HG03457 (cell line): ENCODE measurements at regions not wholly inside any gene's neighbourhood (a gene's known extent, or its start where the extent isn't known, plus 50 kb on each side); places are given as distances from the start of the nearest gene placed in this dataset.

Experiments used
- ATAC-seq: cut with Tn5 transposase; IDR thresholded peaks from one replicate; pipeline ENCODE4 v1.9.1; 2021; ENCODE audit warnings: moderate number of reproducible peaks; ENCODE audit not compliant: unreplicated experiment

DNA sequence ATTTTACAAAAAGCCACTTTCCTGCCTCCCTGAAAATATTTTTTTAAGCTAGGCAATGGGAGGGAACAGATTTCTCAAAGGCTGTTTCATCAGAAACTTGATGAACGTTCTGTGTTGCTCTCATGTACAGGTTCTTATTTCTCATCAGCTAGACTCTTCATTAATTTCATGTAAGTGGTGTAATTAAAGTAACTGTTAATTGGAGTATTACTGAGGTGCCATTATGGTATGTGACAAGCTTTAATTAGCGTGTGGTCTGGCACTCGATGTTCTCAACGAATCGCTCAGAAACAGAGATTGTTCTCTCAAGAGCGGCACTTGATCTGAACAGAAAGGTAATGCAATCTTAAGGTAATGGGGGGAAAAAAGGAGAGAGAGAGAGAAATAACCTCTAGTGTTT lies 81.9 kb upstream of the MYCN start:
- no peak for ATAC-seq

DNA sequence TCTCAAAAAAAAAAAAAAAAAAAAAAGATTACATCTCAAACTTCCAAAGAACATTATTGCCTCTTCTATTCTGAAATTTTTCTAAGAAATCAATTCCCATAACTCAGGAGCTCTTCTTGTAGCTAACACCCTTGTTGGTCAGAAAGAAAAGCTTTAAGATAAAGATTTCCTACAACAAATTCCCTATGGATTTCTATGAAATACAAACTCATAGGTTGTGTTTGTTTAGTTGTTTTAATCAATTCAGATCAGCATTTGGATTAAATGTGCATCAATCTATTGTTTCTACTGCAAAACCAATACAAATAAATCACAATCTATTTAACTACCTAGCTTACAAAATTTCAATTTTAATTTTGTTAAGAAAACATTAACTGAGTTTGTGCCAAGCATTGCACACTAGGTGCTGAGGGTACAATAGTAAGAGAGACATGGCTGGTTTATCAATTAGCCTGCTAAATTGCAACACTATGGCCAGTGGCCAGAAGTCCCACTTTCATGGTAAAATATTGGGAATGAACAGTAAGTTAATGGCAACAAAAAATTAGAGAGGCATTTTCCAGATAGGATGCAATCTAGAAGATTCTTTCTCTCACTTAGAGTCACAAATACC lies 80.2 kb upstream of the MYCN start:
- no peak for ATAC-seq

DNA sequence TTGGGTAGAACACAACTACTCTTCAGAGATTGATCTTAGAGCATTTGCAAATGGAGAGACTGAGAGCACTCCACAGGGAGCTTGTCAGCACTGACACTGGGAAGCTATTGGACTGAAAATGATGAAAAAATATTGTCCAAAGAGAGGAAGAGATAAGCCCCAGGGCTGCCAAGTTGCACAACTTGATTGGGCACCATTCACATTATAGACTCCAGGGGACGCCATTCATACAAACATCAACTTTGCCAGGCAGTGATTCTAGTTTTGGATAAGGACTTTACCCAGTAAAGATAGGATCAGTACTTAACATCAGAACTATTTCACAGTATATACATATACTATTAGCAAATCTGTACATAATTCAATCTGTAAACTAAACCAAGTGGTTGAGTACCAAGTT lies 79.6 kb upstream of the MYCN start:
- ATAC-seq = no peak

DNA sequence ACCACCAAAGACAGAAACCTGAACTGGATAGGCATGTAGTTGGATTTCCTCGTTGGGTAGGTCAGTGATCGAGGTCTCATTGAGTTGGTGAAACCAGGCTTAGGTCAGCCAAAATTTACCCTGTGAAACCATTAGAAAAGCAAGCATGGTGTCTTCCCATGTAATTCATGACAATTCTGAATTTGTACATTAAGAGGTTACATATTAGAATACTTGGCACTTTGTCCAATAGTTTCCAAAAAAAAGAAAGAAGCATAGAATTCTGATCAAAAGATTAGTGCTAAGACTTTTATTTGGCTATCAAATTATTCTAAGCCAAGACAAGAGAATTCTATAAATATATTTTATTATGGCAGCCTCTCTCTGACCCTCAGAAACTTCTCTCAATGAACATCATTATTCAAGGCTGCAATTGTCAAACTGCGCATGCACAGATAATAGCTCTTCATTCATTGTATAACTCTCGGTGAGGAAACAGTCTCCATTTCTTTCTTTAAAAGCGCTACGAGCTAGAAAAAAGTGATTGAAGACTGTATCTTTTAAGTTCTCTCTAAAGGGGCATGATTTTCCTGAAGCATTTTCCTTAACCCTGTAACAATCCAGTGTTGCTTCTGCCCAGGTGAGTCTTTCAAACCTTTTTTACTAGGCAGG lies 79.1 kb upstream of the MYCN start:
- ATAC-seq = no peak

DNA sequence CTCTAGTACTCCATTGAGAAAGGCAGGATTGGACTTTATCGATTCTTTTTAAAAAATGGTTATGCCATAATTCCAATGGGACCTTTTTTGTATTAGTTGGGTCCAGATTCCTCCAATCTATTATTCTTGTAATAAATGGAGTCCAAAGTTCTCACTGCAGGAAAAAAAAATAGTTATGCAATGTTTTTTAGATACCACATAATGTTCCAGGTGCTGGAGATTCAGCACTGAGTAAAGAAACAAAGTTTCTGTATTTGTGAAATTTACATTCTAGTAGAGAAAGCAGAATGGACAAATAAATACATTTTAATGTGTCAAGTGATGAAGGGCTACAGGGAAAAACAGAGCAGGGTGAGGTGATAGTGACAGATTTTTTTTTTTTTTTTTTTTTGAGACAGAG lies 78.5 kb upstream of the MYCN start:
- no peak for ATAC-seq

DNA sequence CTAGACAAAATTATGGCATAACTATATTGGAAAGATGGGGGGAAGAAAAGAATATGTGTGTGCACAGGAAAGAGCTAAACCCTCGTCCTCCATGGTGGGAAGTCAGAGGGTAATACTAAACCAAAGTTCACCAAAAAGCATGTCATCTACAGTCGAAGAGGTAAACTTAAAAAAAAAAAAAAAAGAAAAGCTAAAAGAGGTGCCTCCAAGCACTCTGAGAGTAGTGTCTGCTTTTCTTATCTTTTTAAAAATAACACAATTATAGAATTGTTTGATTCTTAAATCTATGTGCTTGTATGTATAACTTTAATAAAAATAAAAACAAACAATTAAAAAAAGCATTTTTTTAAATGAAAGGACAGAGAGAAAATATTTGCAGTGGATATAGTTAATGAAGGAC lies 77.3 kb upstream of the MYCN start:
- no peak for ATAC-seq

DNA sequence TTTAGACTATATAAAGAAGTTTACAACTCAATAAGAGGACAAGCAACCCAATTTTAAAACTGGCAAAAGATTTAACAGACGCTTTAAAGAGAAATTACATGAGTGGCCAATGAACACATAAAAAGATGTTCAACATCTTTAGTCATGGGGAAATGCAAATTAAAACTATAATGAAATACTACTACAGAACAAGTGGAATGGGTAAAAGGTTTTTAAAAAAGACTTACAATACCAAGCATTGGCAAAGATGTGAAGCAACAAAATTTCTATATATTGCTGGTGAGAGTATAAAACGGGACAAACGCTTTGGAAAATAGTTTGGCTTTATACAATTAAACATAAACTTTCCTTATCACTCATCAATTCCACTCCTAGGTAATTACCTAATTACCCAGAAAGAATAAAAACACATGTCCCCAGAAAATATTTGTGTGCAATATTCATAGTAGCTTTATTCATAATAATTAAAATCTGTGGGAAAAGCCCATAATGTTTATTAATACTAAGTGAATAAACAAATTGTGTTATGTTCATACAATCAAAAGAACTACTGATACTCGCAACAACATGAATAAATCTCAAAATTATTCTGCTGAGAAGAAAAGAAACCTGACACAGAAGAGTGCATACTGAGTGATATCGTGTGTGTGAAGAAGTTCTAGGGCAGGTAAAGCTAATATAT lies 76.7 kb upstream of the MYCN start:
- no peak for ATAC-seq

DNA sequence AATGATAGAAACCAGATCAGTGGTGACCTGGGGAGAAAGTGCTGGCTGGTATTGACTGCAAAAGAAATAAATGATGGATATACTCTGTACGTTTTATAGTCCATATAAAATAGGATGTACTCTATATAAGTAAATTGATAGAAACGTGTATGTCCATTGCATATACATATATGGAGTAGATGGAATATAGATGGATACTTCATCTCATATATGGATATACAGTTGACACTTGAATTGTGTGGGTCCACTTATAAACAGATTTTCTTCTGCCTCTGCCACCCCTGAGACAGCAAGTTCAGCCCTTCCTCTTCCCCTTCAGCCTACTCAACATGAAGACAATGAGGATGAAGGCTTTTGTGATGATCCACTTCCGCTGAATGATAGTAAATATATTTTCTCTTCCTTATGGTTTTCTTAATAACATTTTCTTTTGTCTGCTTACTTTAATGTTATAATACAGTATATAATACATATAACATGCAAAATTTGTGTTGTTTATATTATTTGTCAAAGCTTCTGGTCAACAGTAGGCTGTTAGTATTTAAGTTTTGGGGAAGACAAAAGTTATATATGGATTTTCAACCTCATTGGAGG lies 76.1 kb upstream of the MYCN start:
- ATAC-seq = no peak

DNA sequence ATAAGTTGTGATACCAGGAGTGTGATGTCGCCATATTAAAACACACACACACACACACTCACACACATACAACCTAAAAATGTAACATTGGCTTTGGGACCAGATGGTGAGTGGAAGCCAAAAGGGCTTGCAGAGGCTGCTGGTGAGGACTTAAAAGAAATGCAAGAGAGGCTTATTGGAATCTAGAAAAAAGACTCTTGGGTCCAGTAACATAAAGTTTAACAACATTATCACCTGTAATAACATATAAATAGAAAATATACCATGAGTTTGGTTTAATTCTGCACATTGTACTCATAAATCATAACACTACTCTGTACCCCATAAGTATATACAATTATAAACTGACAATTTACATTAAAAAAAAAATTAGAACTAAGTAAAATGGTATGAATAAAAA lies 74.4 kb upstream of the MYCN start:
- no peak for ATAC-seq

DNA sequence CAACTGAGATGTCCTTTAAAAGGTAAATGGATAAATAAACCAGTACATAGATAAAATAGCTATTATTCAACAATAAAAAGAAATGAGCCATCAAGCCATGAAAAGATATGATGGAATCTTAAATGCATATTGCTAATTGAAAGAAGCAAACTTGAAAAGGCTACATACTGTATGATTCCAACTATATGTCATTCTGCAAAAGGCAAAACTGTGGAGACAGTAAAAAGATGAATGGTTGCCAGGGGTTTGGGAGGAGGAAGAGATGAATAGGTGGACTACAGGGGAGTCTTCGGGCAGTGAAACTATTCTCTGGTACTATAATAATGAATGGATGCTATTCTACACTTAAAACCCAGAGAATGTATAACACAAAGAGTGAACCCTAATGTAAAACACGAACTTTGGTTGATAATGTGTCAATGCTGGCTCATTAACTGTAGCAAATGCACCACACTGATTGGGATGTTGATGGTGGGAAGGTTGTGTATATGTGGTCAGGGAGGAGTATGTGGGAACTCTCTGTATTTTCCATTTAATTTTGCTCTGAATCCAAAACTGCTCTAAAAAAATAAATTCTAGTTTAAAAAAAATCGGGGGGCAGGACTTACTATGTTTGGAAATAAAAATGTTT lies 73.7 kb upstream of the MYCN start:
- ATAC-seq = no peak

DNA sequence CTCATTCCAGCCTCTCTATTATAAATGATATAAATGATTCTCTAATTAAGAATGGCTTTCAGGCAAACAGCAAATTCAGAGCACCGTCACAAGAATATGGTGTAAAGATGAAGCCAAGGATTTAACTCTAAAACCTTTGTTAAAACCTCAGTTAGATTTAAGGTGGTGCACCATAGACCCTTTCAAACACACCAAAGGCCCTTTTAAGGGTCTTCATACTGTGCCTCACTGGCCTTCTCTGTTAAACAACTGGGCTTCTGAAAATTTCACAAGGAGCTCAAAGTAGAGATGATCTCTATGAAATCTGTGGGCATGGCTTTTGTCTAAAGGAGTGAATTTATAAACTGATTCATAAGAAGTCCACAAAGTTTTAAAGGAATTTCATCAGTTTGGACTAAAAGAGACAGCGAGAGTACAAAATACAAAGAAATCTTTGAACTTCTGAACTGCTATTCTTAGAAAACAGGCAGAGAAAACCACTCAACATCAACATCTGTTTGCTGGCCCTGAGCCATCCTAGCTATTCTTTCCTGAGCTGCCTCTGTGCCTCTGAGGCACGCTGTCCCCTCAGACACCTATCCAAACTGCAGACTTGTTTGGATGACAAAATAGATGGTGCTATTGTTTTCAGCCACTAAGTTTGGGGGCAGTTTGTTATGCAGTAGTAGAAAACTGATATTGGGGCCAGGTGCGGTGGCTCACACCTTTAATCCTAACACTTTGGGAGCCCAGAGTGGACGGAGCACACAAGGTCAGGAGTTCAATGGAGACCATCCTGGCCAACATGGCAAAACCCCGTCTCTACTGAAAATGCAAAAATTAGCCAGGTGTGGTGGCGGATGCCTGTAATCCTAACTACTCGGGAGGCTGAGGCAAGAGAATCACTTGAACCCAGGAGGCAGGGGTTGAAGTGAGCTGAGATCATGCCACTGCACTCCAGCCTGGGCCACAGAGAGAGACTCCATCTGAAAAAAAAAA lies 72.9 kb upstream of the MYCN start:
- no peak for ATAC-seq

DNA sequence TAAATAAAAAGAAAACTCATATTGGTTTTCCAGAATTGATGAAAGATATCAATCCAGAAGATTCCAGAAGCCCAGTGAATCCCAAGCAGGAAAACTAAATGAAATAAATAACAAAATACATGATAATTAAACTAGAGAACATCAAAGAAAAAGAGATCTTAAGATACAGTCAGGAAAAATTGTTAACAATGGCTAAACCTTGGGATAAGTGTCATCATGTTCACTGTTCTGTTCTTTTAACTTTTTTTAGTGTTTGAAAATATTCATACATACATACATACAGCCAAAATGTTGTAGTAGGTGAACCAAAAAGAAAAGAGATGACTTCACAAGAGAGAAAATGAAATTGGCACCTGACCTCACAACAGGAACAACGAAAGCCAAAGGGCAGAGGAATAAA lies 72.2 kb upstream of the MYCN start:
- no peak for ATAC-seq

DNA sequence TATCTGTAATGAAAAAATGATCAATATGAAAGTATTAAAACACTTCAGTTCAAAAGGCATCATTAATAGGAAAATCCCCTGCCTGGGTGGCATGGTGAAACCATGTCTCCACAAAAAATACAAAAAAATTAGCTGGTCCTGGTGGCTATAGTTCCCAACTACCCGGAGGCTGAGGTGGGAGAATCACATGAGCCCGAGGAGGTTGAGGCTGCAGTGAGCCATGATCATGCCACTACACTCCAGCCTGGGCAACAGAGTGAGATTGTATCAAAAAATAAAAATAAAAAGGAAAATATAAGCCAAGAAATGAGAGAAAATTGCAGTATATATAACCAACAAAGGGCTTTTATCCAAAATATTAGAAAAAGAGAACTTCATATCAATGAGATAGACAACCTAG lies 71.6 kb upstream of the MYCN start:
- ATAC-seq = no peak

DNA sequence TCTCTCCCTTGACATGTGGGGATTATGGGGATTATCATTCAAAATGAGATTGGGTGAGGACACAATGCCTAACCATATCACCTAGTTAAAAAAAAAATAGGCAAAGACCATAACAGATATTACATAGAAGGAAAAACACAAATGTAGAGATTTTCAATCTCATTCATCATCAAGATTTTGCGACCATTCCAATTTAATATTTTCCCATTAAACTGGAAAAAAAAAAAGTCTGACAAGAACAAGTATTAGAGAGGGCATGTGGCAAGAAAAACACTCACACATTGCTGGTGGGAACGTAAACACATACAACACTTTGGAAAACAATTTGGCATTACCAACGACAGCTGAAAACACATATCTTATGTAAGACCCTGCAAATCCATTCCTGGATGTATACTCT lies 71.0 kb upstream of the MYCN start:
- ATAC-seq = no peak

DNA sequence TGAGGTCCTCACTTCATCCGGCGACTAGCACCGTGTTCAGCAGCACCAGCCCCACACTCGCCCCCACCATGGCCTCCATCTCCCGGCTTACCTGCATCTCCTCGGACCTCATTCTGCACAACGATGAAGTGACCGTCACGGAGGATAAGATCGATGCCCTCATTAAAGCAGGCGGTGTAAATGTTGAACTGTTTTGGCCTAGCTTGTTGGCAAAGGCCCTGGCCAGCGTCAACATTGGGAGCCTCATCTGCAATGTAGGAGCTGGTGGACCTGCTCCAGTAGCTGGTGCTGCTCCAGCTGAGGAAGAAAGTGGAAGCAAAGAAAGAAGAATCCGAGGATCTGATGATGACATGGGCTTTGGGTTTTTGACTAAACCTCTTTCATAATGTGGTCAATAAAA lies 70.5 kb upstream of the MYCN start:
- no peak for ATAC-seq

DNA sequence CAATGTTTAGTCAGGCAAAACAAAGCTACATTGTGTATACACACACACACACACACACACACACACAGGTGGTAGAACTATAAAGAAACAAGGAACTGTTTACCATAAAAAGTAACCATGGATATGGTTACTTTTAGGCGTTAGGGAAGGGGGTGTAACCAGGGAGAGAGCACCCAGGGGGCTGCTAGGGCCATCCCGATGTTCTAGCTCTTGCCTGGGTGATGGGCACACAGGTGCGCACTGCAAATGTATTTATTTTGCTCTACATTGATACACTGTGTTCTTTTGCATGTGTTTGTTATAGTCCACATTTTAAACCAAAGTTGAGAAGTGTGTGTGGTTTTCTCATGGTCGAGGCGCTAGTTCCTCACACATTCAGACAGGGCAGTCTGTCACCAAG lies 69.8 kb upstream of the MYCN start:
- no peak for ATAC-seq

DNA sequence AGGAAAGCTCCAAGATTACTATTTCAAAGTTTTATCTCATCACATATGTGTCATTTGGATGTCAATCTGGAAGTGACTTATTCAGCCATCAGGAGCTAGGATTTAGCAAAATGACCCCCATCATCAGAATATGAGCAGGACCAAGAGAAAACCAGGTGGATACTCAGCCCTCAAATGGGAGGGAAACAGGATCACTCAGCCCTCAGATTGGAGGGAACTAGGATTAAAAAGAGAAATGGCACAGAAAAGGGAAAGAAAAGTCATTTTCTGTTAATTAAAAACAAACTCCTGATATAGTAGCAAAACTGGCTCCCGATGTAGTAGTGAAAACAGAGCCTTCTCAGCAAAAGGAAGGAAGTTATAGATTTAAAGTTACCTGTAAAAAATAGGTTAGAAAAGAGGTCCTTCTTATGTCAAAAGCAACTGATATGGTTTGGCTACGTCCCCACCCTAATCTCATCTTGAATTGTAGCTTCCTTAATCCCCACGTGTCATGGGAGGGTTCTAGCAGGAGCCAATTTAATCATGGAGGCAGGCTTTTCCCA lies 69.0 kb upstream of the MYCN start:
- no peak for ATAC-seq

DNA sequence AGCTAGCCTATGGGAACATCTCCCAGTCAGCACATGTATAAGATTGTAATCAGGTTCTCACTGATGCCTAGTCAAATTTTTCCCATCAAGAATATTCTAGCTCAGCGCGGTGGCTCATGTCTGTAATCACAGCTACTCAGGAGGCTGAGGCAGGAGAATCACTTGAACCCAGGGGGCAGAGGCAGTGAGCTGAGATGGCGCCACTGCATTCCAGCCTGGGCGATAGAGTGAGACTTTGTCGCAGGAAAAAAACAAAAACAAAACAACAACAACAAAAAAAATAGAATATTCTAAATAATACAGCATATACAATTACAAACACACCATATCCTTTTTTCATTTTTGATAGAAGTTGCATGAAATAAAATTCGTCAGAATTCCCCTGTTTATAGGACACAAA lies 67.5 kb upstream of the MYCN start:
- no peak for ATAC-seq

DNA sequence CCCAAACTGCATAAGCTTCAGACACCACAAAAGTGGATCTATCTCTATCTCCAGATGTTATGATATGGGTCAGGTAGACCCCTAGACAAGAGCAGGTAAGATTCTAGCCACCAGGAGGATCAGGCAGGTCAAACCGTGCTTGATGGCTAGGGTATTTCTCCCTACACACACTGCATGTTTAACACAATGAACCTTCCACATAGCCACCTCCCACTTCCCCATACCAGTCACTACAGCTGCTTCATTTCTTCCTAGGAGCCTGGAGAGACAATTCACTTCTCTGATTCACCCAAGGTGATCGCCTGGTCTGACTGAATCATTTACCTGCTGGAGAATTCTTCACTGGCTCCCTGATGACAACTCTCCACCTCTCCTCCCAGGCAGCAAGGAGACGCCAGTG lies 66.0 kb upstream of the MYCN start:
- no peak for ATAC-seq
